ENCODE measurements at regions not wholly inside any gene's neighbourhood (a gene's known extent, or its start where the extent isn't known, plus 50 kb on each side); places are given as distances from the start of the nearest gene placed in this dataset.

GRCh38 chr11:15653191-15653710 lies 538.5 kb downstream of the INSC start:
- Histone ChIP-seq H3K36me3 (ENCODE audit: control insufficient read depth in 2 of 2, insufficient read depth in 2 of 2, low read length in 1 of 2) (no peaks in the 10 kb centered on the region), H3K4me1 (ENCODE audit: control insufficient read depth in 2 of 2, insufficient read depth in 2 of 2, low read length in 2 of 2) (peaks cover 0 to 8% of the 10 kb centered on the region in 2 donors), H3K27me3 (ENCODE audit: control insufficient read depth in 2 of 2, insufficient read depth in 1 of 2, low read length in 1 of 2) (peaks cover 7 to 26% of the 10 kb centered on the region in 2 donors), H3K4me3 (ENCODE audit: low read length in 2 of 2) (no peak overlapping the region), H3K9me3 (ENCODE audit: control insufficient read depth in 2 of 2, insufficient read depth in 1 of 2, low read length in 1 of 2) (no peaks in the 10 kb centered on the region), H3K27ac (ENCODE audit: low read depth in 1 of 2, low read length in 1 of 2) (no peak overlapping the region)
- WGBS = 94% methylated on average over 4 of the region's 4 CpGs
- no peak for DNase-seq (ENCODE audit: low read depth in 6 of 9, low spot score in 9 of 9)

DNA sequence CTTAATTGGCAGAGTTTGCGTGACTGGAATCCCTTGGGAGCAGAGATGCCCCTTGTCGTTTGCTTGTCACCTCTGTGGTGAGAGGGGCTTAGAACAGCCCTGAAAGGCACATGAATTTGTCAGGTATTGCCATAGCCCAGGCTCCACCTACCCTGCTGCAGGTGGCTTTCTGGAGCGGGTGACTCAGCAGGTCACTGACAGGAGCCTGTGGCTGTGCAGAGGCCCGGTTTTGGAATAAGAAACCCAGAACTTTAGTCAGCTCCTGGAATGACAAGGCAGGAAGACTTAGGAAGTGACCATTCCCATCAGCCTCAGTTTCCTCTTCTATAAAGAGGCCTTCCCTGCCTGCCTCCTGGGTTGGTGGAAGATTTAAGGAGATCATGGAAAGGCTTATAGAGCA lies 539.7 kb downstream of the INSC start:
- Histone ChIP-seq H3K4me1 (ENCODE audit: control insufficient read depth in 2 of 2, insufficient read depth in 2 of 2, low read length in 2 of 2) (peaks cover 0 to 8% of the 10 kb centered on the region in 2 donors), H3K27me3 (ENCODE audit: control insufficient read depth in 2 of 2, insufficient read depth in 1 of 2, low read length in 1 of 2) (peaks cover 7 to 26% of the 10 kb centered on the region in 2 donors), H3K36me3 (ENCODE audit: control insufficient read depth in 2 of 2, insufficient read depth in 2 of 2, low read length in 1 of 2) (no peaks in the 10 kb centered on the region), H3K4me3 (ENCODE audit: low read length in 2 of 2) (no peak overlapping the region), H3K27ac (ENCODE audit: low read depth in 1 of 2, low read length in 1 of 2) (no peak overlapping the region), H3K9me3 (ENCODE audit: control insufficient read depth in 2 of 2, insufficient read depth in 1 of 2, low read length in 1 of 2) (no peaks in the 10 kb centered on the region)
- 66% methylated on average over 4 of the region's 4 CpGs for WGBS
- DNase-seq (ENCODE audit: low read depth in 6 of 9, low spot score in 9 of 9) = no peak

GRCh38 chr11:15655552-15655951 lies 540.8 kb downstream of the INSC start:
- H3K27me3 ChIP-seq (ENCODE audit: control insufficient read depth in 2 of 2, insufficient read depth in 1 of 2, low read length in 1 of 2) = peaks cover 3 to 18% of the 10 kb centered on the region in 2 donors
- peaks cover 0 to 3% of the 10 kb centered on the region in 2 donors for H3K4me1 ChIP-seq (ENCODE audit: control insufficient read depth in 2 of 2, insufficient read depth in 2 of 2, low read length in 2 of 2)
- no peaks in the 10 kb centered on the region for H3K36me3 ChIP-seq (ENCODE audit: control insufficient read depth in 2 of 2, insufficient read depth in 2 of 2, low read length in 1 of 2)
- no peak overlapping the region for H3K27ac ChIP-seq (ENCODE audit: low read depth in 1 of 2, low read length in 1 of 2)
- no peaks in the 10 kb centered on the region for H3K9me3 ChIP-seq (ENCODE audit: control insufficient read depth in 2 of 2, insufficient read depth in 1 of 2, low read length in 1 of 2)
- no peak overlapping the region for H3K4me3 ChIP-seq (ENCODE audit: low read length in 2 of 2)
- 96% methylated on average over 8 of the region's 8 CpGs for WGBS
- no peak for DNase-seq (ENCODE audit: low read depth in 6 of 9, low spot score in 9 of 9)

DNA sequence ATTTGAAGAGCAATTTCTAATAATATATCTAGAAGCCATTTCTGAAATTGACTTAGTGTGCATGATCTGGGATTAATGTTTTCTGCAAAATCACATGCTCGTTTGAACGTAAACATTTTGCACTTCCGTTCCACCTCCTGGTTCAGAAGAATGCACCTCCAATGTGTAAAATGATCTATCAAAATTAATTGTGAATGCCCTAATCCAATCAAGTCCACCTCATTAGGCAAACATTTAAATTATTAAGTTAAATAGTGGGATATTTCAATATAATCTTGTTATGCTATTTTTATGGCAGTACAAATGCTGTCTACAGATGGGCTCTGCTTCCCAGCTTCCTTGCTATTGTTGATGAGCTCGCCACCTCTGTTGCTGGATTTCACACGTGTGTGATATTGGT lies 542.5 kb downstream of the INSC start:
- WGBS = 95% methylated on average over 5 of the region's 5 CpGs
- Histone ChIP-seq H3K9me3 (ENCODE audit: control insufficient read depth in 2 of 2, insufficient read depth in 1 of 2, low read length in 1 of 2) (no peaks in the 10 kb centered on the region), H3K4me3 (ENCODE audit: low read length in 2 of 2) (no peak overlapping the region), H3K36me3 (ENCODE audit: control insufficient read depth in 2 of 2, insufficient read depth in 2 of 2, low read length in 1 of 2) (no peaks in the 10 kb centered on the region), H3K27ac (ENCODE audit: low read depth in 1 of 2, low read length in 1 of 2) (no peak overlapping the region), H3K4me1 (ENCODE audit: control insufficient read depth in 2 of 2, insufficient read depth in 2 of 2, low read length in 2 of 2) (no peaks in the 10 kb centered on the region), H3K27me3 (ENCODE audit: control insufficient read depth in 2 of 2, insufficient read depth in 1 of 2, low read length in 1 of 2) (peaks cover 0 to 2% of the 10 kb centered on the region in 2 donors)
- DNase-seq (ENCODE audit: low read depth in 6 of 9, low spot score in 9 of 9) = no peak

GRCh38 chr11:15660496-15660895 lies 545.8 kb downstream of the INSC start:
- H3K36me3 ChIP-seq (ENCODE audit: control insufficient read depth in 2 of 2, insufficient read depth in 2 of 2, low read length in 1 of 2) = no peaks in the 10 kb centered on the region
- no peak overlapping the region for H3K4me3 ChIP-seq (ENCODE audit: low read length in 2 of 2)
- H3K4me1 ChIP-seq (ENCODE audit: control insufficient read depth in 2 of 2, insufficient read depth in 2 of 2, low read length in 2 of 2) = no peaks in the 10 kb centered on the region
- H3K27ac ChIP-seq (ENCODE audit: low read depth in 1 of 2, low read length in 1 of 2) = no peak overlapping the region
- DNase-seq (ENCODE audit: low read depth in 6 of 9, low spot score in 9 of 9) = no peak
- no peaks in the 10 kb centered on the region for H3K9me3 ChIP-seq (ENCODE audit: control insufficient read depth in 2 of 2, insufficient read depth in 1 of 2, low read length in 1 of 2)
- no peaks in the 10 kb centered on the region for H3K27me3 ChIP-seq (ENCODE audit: control insufficient read depth in 2 of 2, insufficient read depth in 1 of 2, low read length in 1 of 2)
- 90% methylated on average over 3 of the region's 3 CpGs for WGBS

DNA sequence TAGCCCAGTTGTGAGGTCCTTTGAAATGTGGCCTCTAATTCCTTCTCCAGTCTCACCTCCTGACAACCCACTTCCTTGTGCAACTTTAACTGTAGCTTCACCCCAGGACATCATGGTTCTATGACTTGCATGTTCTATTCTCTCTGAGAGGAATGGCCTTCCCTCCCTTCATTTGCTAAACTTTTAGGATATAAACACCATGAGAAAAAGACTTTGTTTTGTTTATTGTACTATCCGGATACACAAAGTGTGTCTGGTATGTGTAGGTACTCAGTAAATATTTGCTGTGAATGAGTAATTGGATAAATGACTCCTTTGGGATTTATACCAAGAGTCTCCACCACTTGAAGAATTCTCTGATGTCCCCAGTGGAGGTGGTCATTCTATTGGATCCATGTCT lies 547.6 kb downstream of the INSC start:
- H3K9me3 ChIP-seq (ENCODE audit: control insufficient read depth in 2 of 2, insufficient read depth in 1 of 2, low read length in 1 of 2) = no peaks in the 10 kb centered on the region

DNA sequence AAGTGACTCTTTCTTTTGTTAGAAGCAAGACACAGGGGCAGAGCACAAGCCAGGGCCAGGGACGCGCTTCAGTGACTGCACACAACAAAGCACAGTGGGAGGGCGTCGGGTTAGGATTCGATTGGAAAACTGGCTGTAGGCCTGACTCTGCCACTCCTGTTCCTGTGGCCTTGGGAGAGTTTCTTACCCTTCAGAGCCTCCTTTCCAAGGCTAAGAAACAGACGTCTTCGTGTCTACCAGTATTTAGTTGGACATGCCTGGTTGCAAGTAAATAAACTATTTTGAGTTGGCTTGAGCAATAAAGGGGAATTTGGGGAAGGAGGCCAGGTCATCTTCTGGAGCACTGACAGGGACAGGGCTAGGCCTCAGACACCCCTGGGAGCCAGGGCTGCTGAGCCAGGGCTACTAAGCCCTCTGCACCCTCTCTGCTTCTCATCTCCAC lies 549.1 kb downstream of the INSC start:
- H3K27me3 ChIP-seq (ENCODE audit: control insufficient read depth in 2 of 2, insufficient read depth in 1 of 2, low read length in 1 of 2) = no peaks in the 10 kb centered on the region
- H3K27ac ChIP-seq (ENCODE audit: low read depth in 1 of 2, low read length in 1 of 2) = no peak overlapping the region
- H3K4me3 ChIP-seq (ENCODE audit: low read length in 2 of 2) = no peak overlapping the region
- no peaks in the 10 kb centered on the region for H3K36me3 ChIP-seq (ENCODE audit: control insufficient read depth in 2 of 2, insufficient read depth in 2 of 2, low read length in 1 of 2)
- no peaks in the 10 kb centered on the region for H3K4me1 ChIP-seq (ENCODE audit: control insufficient read depth in 2 of 2, insufficient read depth in 2 of 2, low read length in 2 of 2)
- 92% methylated on average over 7 of the region's 7 CpGs for WGBS
- no peak for DNase-seq (ENCODE audit: low read depth in 6 of 9, low spot score in 9 of 9)
- no peaks in the 10 kb centered on the region for H3K9me3 ChIP-seq (ENCODE audit: control insufficient read depth in 2 of 2, insufficient read depth in 1 of 2, low read length in 1 of 2)

More for the DNA sequence above, 547.6 kb downstream of the INSC start:
- WGBS = 100% methylated on average over 1 of the region's 1 CpG
- Histone ChIP-seq H3K36me3 (ENCODE audit: control insufficient read depth in 2 of 2, insufficient read depth in 2 of 2, low read length in 1 of 2) (no peaks in the 10 kb centered on the region), H3K27ac (ENCODE audit: low read depth in 1 of 2, low read length in 1 of 2) (no peak overlapping the region), H3K4me3 (ENCODE audit: low read length in 2 of 2) (no peak overlapping the region), H3K27me3 (ENCODE audit: control insufficient read depth in 2 of 2, insufficient read depth in 1 of 2, low read length in 1 of 2) (no peaks in the 10 kb centered on the region), H3K4me1 (ENCODE audit: control insufficient read depth in 2 of 2, insufficient read depth in 2 of 2, low read length in 2 of 2) (no peaks in the 10 kb centered on the region)
- DNase-seq (ENCODE audit: low read depth in 6 of 9, low spot score in 9 of 9) = no peak

GRCh38 chr11:15665368-15665871 lies 550.7 kb downstream of the INSC start:
- Histone ChIP-seq H3K36me3 (ENCODE audit: control insufficient read depth in 2 of 2, insufficient read depth in 2 of 2, low read length in 1 of 2) (no peaks in the 10 kb centered on the region), H3K4me1 (ENCODE audit: control insufficient read depth in 2 of 2, insufficient read depth in 2 of 2, low read length in 2 of 2) (no peaks in the 10 kb centered on the region), H3K4me3 (ENCODE audit: low read length in 2 of 2) (no peak overlapping the region), H3K27me3 (ENCODE audit: control insufficient read depth in 2 of 2, insufficient read depth in 1 of 2, low read length in 1 of 2) (no peaks in the 10 kb centered on the region), H3K27ac (ENCODE audit: low read depth in 1 of 2, low read length in 1 of 2) (no peak overlapping the region), H3K9me3 (ENCODE audit: control insufficient read depth in 2 of 2, insufficient read depth in 1 of 2, low read length in 1 of 2) (no peaks in the 10 kb centered on the region)
- DNase-seq (ENCODE audit: low read depth in 6 of 9, low spot score in 9 of 9) = no peak
- 93% methylated on average over 4 of the region's 4 CpGs for WGBS

DNA sequence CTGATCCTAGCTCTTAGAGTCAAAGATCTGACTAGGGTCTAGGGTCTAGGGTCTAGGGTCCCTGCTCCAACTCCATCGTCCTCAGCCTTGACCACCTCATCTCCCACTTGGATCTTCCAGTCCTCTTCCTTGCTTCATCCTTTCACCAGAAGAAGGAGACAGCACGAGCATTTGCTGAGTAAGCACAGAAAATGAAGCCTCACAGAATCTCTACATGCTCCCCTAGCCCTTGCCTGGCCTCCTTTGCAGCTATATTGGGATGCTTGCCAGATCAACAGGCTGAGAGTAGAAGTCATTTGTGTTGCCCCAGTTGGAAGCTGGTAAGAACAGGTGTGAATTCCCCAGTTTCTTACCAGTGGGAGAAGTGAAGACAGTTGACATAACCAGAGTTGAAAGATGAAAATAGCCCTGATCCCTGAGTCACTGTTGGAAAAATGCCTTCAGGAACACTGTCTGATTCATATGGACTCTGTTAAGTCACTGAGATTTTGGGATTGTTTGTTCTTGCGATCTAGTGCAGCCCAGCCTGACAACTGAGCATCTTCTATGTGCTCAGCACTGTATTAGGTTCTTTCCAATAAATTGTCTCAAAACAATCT lies 552.5 kb downstream of the INSC start:
- WGBS = 91% methylated on average over 3 of the region's 3 CpGs
- no peak overlapping the region for H3K27ac ChIP-seq (ENCODE audit: low read depth in 1 of 2, low read length in 1 of 2)
- no peaks in the 10 kb centered on the region for H3K27me3 ChIP-seq (ENCODE audit: control insufficient read depth in 2 of 2, insufficient read depth in 1 of 2, low read length in 1 of 2)
- H3K4me1 ChIP-seq (ENCODE audit: control insufficient read depth in 2 of 2, insufficient read depth in 2 of 2, low read length in 2 of 2) = no peaks in the 10 kb centered on the region
- no peaks in the 10 kb centered on the region for H3K36me3 ChIP-seq (ENCODE audit: control insufficient read depth in 2 of 2, insufficient read depth in 2 of 2, low read length in 1 of 2)
- DNase-seq (ENCODE audit: low read depth in 6 of 9, low spot score in 9 of 9) = no peak
- H3K4me3 ChIP-seq (ENCODE audit: low read length in 2 of 2) = no peak overlapping the region
- no peaks in the 10 kb centered on the region for H3K9me3 ChIP-seq (ENCODE audit: control insufficient read depth in 2 of 2, insufficient read depth in 1 of 2, low read length in 1 of 2)
